HG03457 (cell line): ENCODE measurements at regions not wholly inside any gene's neighbourhood (a gene's known extent, or its start where the extent isn't known, plus 50 kb on each side); places are given as distances from the start of the nearest gene placed in this dataset.

ENCODE experiments used
- ATAC-seq: cut with Tn5 transposase; IDR thresholded peaks from one replicate; pipeline ENCODE4 v1.9.1; 2021; ENCODE audit warnings: moderate number of reproducible peaks; ENCODE audit not compliant: unreplicated experiment

DNA sequence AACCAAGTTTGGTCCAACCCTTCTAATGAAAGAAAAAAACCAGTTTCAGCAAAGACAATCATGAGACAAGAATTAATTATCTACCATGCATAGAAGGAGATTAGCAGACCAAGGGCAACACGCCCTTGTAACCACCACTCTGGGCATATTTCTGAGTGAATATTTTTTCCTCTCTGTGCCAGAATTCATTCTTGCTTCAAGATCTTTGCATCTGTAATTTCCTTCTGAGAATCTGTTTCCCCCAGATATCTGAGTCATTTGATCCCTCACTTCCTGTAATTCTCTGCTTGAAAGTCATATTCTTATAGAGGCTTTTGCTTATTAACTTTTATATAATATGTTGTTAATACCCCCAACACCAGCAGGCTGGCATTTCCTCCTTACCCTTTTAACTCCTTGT, 243.7 kb downstream of the SLC16A7 start:
- no peak for ATAC-seq

DNA sequence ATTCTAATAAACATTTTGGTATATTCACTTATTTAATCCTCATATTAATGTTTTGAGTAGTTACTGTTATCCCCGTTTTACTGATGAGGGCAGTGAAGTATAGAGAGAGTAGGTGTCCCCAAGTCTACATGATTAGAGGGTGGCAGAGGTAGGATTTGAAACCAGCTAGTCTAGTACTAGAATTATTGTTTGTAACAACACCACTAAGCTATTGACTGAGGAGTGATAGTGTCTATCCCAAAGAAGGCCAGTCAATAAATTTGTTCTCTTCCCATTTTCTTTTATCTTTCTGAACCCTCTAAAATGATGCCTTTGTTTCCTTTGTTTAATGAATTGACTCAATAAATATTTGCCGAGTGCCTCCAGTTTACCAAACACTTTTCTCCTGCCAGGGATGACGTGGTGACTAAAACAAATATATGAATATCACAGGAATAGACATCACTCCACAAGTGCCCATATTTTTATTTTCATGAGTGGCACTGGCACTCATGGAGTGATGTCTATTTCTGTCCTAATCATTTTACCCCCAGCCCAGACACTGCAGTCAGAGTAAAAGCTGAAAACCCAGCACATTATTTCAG, 247.5 kb downstream of the SLC16A7 start:
- no peak for ATAC-seq

DNA sequence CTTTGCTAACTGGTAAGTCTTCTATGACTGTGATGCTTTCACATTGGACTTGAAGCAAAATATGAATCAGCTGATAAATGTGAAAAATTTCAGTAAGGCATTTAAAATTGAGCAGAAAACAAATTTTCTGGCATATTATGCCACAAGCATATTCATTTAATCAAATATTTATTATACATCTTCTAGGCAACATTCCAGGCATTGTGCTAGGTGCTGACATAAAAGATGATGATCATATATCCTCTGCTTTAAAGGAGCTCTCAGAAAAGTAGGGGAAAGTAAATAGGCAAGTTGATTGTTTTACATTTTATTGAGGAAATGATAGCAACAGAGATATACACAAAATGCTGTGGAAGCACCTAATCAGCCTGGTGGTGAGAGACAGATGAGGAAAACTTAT, 248.9 kb downstream of the SLC16A7 start:
- ATAC-seq = no peak

DNA sequence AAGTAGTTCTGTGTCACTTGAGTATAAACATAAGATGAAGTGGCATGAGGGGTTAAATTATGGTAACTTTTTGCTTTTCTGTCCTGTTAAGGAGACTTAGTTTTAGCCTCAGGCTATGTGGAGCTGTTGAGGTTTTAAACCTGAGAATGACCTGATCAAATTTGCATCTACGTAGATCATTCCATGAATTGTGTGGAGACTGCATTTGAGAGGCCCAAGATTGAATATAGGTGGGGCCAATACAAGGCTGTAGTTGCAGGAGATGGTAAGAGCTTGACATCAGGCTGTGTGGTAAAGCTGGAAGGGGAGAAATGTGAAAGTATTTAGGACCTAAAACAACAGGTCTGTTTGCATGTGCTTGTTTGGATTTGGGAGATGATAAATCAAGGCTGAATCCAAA, 249.5 kb downstream of the SLC16A7 start:
- ATAC-seq = no peak

DNA sequence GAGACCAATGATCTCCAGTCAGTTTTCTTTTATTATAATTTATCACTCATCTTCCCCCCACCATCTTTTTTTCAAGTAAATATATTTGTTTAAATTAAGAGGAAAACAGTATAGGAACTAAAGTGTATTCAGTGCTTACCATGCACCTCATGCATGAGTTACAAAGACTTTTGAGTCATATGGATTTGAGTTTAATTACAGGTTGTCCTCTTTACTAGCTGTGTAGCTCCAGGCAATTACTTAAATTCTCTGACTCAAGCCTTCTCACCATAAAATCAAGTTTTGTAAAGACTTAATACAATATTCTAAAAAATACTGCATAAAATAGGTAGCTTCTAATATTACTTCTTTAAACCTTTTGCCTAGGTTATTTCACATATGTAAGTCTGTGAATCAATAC, 251.3 kb downstream of the SLC16A7 start:
- no peak for ATAC-seq

DNA sequence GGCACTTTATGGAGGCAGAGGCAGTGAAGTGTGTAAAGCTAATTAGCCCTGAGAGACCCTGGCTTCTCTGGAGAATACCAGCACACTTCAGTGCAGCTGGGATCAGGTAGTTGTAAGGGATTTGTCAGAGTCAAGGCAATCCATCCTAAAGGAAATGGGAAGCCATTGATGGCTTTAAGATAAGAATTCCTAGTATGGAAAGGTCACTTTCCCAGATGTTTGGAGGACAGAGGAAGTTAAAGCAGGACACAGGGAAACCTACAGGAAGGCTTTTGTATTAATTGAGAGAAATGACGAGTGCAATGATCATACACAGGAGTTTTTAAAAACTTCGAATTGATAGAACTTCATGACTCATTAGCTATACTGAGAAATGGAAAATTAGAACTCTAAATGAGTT, 254.4 kb downstream of the SLC16A7 start:
- ATAC-seq = no peak

DNA sequence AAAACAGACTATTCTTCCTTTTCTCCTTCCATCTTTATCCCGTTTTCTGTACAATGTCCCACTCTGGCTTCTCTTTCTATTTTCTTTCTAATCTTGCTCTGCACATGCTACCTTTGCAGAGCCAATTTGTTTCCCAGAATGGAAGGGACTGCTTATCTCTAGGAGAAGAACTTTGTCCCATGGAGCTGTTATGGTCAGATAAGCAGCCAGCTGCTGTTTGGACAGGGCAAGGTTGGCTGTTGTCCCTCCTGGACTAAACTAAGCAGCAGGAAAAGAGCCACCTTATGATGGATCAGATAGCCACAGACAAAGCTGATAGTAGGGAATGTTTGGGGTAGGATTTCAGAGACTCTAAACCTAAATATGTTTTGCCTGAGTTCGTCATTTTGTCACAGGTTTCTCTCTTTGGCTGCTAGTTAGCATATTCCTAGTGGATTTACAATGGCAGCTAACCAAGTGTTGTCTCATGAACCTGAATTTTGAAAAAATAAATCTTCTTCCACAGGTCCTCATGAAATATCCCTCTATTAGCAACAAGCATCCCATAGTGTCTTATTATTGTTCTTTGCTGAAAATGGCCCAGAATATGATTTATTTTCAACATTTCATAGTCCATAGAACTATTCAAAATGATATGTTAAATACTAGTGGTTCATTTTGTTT, 262.8 kb downstream of the SLC16A7 start:
- no peak for ATAC-seq

DNA sequence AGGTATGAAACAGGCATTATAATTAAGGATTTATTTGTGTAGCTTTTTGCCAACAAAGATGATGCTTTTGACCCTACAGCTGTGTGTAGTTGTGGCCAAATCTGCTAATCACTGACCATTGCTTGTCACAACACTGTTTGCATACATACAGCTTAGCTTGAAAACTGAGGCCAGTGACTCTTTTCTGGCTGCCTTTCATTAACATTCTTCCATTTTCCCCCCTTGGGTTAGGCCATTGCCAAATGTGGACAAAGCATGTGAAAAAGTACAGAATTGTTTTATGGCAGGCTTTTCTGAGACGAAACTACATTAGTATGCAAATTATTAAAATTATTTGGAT, 263.3 kb downstream of the SLC16A7 start:
- ATAC-seq = no peak

DNA sequence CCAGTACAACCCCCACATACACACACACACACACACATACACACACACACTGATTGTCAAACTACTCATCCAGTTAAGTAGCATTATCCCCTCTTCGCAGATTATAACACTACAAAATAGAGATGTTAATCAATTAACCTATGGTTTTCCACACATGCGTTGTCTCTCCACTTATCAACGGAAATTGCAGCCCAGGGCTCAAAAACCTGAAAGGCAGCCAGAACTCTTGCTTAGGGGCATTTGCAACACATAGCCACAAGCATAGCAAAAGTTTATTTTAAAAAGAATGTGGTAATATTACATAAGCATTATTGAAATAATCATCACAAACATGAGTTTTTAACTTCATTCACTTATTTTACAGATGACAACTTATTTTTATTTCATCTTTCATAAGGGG, 265.8 kb downstream of the SLC16A7 start:
- ATAC-seq = no peak

DNA sequence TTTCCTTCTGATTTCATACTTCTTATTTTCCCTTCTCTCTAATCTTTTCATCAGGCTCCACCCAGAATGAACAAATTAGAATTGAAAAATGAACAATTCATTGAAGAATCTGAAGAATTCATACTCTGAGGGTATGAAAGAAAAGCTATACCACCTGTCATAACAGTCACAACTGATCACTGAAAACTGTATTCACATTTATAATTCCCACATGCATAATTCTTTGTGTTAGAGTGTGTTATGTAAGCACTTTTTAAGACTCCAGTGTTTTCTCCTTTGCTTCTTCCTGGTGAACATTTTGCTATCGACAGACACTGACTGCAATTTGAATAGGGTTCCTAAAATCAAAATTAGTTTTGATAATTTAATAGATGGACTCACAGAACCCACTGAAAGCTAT, 271.2 kb downstream of the SLC16A7 start:
- no peak for ATAC-seq

DNA sequence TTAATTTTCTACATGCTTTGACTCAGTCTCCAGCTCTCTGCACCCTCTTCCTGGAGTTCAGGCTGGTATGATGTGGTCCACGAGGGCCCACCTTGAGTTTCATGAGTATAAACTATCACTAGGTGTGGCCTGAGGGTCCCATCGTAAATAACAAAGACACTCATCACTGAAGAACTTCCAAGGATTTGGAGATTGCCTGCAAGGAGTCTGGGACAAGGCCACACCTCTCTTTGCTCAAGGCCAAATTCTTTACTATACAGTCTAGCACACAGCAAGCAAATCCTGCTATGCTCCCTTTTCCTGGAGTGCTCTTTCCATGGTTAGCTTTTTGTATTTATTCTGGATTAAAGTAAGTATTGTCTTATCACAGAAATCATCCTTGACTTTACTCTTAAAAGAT, 271.9 kb downstream of the SLC16A7 start:
- ATAC-seq = no peak

DNA sequence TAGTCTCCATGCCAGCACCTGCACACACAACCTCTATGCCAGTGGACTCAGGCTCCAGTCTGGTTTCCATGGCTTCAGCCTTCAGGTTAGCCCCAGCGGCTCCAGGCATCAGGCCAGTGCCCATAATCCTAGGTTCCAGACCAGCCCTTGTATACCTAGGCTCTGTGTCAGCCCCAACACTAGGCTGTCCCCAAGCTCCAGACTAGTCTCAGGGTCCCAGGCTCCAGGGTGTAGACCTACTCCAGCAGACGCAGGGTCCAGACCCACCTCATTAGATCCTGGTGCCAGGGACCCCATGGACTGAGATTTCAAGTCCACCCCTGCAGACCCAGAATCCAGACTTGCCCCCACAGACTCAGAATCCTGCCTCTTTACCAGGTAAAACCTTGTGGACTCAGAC, 275.9 kb downstream of the SLC16A7 start:
- no peak for ATAC-seq

DNA sequence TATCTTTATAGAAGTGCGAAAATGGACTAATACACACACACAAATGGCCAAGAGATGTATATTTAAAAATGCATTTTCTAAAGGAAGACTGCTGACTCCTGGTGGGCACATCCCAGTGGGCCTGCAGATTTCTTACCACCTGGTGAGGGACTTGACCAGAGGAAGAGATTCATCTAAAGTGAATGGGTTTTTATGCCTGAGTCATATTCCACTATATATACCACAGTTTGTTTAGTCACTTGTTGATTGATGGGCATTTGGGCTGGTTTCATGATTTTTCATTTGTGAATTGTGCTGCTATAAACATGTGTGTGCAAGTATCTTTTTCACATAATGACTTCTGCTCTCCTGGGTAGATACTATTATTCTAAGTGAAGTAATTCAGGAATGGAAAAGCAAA, 277.3 kb downstream of the SLC16A7 start:
- ATAC-seq = no peak

DNA sequence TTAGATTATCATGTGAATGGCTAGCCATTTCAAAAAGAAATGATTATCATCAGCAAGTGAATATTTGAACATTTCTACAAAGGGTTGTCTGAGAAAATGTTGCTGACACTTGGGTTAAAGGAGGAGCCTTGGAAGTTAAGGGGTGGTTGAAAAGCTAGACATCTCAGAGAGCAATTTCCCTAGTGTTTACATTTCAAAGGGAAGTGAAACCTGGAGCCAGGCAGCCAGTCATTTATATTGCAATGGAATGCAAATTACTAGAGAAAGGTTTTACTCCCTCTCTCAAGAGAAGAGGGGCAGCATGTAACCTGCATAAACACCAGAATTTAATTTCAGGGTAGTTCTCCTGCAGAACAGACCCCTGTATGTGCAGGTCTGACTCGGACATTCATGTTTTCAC, 279.0 kb downstream of the SLC16A7 start:
- ATAC-seq = no peak

DNA sequence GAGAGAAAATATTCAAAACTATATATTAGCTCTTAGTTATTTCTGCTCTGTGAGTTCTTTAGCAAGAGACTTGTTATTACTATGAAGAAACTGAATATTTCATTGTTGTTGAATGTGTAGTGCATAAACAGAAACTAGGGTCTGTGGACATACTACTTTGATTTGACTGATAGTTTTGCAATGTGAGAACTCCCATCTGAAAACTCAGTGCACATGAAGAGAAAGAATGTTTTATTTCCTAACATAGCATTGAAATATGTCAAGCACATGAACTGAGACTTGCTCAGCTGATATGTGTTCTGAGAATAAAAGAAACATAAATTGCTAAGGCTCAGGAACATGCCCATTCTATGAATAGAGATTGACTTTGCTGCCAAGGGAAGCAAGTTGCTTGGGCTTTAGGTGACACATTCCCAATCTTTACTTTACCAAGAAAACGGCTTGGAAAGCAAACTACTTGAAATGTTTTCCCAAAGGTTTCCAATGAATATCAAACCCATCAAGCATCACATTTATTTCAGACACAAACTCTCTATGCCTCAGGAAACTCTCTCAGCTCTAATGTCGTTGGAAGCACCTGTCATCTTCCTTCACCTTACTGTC, 290.4 kb downstream of the SLC16A7 start:
- no peak for ATAC-seq

DNA sequence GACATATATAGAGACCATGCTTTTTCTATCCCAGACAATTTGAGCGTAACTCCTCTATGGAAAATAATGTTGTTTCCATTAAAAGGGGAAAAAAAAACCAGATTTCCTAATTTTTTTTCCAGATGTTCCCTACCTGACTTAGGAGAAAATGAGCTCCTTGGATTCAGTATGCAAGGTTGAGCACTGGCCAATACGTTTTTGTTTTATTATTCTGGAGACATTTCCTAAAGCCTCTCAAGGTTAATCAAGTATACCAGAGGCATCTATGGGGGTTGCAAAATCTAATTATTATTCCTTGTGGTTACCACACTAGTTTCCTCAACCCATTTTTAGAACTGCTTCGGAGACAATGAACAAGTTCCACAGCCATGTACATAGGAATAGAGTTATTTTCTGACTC, 291.3 kb downstream of the SLC16A7 start:
- no peak for ATAC-seq

DNA sequence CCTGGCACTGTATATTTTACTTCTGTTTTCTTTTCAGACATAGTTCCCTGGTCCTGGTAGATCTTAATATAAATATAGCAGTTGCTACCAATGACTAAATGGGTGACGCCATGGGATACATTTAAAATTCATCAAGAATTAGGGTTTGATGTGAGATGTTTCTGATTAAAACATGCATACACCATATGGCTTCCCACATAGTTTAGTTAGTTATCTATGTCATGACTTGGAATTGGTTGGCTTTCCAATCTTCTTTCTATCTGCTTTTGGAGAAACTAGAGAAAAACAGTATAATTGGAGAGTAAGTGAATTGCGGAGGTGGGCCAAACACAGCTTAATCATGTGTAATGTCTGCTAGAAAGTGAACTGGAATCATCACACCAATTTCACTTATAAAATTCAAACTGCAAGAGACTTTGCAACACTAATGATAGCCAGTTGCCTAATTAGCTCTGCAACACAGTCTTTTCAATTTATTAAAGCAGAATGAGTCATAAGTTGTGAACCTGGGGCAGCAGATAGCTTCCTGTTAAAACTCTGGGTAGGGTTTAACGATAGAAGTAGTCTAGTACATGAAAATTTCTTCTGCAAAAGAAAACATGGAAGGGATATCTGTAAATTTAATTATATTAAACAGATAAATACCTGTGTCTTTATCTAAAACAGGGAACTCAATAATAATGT, 295.2 kb downstream of the SLC16A7 start:
- no peak for ATAC-seq

DNA sequence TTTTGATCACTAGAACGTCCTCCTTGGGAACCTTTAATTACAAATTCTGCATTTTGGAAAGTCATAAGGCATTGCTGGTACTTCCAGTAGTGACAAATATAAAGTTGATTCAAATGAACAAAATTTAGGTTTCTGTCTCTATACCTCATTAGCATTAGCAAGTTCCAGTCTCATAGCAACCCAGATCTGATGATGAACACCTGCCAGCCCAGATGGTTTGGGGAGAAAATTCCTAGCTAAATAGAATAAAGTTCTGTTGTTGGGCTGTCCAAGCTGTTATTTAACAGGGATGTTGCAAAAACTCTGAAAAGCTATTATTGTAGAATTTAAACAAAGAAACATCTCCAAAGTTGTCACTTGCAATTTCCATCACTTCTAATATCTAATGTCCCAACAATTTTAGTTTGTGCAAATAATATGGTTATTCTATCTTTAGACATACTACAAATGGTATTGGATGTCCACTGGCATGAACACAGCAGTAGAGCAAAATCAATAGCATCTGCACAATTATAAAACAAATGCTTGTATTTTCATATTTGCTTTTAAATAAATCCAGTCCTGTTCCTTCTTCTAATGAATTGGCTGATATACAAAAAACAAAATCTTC, 299.4 kb downstream of the SLC16A7 start:
- ATAC-seq = no peak

DNA sequence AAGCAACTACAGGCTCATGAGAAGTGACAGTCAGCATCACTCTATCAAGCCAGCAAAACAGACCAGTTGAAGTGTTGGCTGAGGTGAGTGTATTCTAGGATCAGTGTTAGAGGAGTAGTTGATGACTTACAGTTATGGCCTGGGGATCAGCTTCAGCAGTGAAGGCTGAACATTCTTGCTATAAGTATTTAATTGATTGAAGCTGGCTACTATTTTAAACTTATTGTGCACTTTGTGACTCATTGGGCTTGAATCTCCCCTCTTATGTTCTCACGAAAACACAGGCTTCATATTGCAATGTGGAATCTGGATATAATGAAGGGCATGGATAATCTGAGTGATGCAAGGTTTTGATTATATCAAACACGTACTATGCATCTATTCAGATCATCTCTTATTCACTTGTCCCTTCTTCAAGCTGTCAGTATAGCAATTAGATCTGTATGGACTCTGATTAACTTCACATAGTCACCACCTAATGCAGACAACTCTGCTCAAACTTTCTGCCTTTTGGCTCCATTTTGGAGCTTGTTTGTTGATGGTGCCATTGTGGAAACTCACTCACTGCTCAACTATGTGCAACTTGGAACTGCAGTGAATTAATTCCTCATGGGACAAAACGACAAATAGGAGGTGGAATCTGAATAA, 309.2 kb downstream of the SLC16A7 start:
- ATAC-seq = no peak

DNA sequence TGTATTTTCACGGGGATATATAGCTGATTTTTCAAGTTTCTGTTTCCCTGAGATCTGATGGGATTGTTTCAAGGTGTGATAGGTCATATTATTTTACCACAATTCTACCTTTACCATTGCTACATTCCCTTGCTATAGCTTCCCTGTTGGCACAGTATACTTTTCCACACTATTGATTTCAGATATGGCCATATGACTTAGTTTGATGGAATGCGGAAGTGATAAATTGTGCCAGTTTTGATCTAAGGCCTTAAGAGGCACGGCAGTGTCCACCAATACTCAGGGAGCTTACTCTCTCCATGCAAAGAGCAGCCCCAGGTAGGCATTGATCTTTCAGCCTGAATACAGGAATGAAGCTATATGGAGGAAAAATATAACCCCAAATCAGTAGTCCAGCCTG, 315.7 kb downstream of the SLC16A7 start:
- no peak for ATAC-seq

DNA sequence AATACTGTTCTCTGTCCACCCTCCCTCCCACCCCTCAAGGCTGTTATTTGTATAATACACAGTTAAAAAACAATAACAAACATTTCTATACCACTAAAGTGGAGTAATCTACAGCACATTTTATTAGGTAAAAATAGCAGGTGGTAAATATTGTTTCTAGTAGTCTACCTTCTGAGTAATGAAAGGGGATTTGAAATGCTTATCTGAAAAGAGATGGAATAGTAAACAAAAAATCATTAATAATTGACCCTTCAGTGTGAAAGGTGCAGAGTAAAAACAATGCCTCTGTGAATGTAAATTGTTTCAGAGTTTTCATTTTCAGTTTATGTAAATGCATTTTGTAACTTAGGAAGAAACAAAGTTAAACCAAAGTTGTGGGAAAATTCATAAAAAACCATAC, 321.2 kb downstream of the SLC16A7 start:
- ATAC-seq = no peak
